A673 (cell line): ENCODE measurements at regions not wholly inside any gene's neighbourhood (a gene's known extent, or its start where the extent isn't known, plus 50 kb on each side); places are given as distances from the start of the nearest gene placed in this dataset.

Source experiments
- EZH2 ChIP-seq: fragments of 200-600 bp; sonication (generic); IDR thresholded peaks from 2 replicates; pipeline ENCODE4 v1.6.1; 2017; ENCODE audit warnings: borderline replicate concordance, low read depth, mild to moderate bottlenecking, mixed read lengths, antibody characterized with exemption, low read length; ENCODE audit not compliant: poor library complexity, severe bottlenecking
- TF ChIP-seq, protein P1 (sequence below): fragments of 300-800, 200-600 bp; sonication (generic); conservative IDR thresholded peaks from 2 replicates; pipeline ENCODE4 v1.5.1; 2017; ENCODE audit warnings: low read depth, mild to moderate bottlenecking, antibody characterized with exemption, low read length, moderate library complexity, mixed read lengths

GRCh38 chrX:122856205-122856604 lies 327.9 kb upstream of the GRIA3 start:
- TF ChIP-seq, protein P1, sequence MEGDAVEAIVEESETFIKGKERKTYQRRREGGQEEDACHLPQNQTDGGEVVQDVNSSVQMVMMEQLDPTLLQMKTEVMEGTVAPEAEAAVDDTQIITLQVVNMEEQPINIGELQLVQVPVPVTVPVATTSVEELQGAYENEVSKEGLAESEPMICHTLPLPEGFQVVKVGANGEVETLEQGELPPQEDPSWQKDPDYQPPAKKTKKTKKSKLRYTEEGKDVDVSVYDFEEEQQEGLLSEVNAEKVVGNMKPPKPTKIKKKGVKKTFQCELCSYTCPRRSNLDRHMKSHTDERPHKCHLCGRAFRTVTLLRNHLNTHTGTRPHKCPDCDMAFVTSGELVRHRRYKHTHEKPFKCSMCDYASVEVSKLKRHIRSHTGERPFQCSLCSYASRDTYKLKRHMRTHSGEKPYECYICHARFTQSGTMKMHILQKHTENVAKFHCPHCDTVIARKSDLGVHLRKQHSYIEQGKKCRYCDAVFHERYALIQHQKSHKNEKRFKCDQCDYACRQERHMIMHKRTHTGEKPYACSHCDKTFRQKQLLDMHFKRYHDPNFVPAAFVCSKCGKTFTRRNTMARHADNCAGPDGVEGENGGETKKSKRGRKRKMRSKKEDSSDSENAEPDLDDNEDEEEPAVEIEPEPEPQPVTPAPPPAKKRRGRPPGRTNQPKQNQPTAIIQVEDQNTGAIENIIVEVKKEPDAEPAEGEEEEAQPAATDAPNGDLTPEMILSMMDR, result no peak
- no peak for TF ChIP-seq EZH2
